ENCODE measurements at regions not wholly inside any gene's neighbourhood (a gene's known extent, or its start where the extent isn't known, plus 50 kb on each side); places are given as distances from the start of the nearest gene placed in this dataset.

- CTCF ChIA-PET: no interaction called here
- Mint-ChIP-seq H3K27me3 (no peaks in the 10 kb centered on the region), H3K4me1 (no peaks in the 10 kb centered on the region), H3K9me3 (no peaks in the 10 kb centered on the region), H3K27ac (no peak overlapping the region), H3K36me3 (no peaks in the 10 kb centered on the region), H3K4me3 (no peak overlapping the region)
- H3K4me1 ChIP-seq (ENCODE audit: insufficient read depth, low read length): no peaks in the 10 kb centered on the region
- no peaks in the 10 kb centered on the region for H3K36me3 ChIP-seq (ENCODE audit: insufficient read depth, low read length)
- H3K4me3 ChIP-seq (ENCODE audit: low read length): no peak overlapping the region
- no peak overlapping the region for H3K27ac ChIP-seq (ENCODE audit: low read depth, low read length)
- H3K9me3 ChIP-seq (ENCODE audit: low read length): no peaks in the 10 kb centered on the region
- no peaks in the 10 kb centered on the region for H3K27me3 ChIP-seq (ENCODE audit: insufficient read depth, low read length, poor library complexity, severe bottlenecking)
- POLR2A ChIA-PET: no interaction called here
- DNase-seq: no peak
Measured at GRCh38 chr21:16002874-16003466, 273.2 kb downstream of the USP25 start.

DNA sequence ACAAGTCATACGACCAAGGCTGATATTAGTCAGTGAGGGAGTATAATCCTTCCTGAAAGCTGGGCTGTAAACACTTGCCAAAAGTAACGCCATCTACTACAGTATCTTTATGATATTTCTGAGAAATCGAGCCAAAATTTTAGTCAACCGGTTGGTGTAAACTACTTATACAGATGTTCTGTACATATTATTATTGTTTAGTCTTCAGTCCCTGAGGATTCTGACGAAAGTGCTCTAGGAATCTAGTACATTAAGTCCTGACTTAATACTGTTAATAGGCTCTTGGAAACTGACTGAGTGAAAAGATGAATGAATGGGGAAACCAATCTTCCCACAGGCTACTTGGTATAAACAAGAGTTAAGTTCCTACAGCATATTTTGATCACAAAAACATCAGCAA, 274.3 kb downstream of the USP25 start:
- H3K27ac ChIP-seq (ENCODE audit: low read depth, low read length): no peak overlapping the region
- no peak overlapping the region for H3K4me3 ChIP-seq (ENCODE audit: low read length)
- Mint-ChIP-seq H3K4me1 (no peaks in the 10 kb centered on the region), H3K9me3 (no peaks in the 10 kb centered on the region), H3K27me3 (no peaks in the 10 kb centered on the region), H3K36me3 (no peaks in the 10 kb centered on the region), H3K27ac (no peak overlapping the region), H3K4me3 (no peak overlapping the region)
- ChIA-PET CTCF (no interaction called here), POLR2A (no interaction called here)
- H3K27me3 ChIP-seq (ENCODE audit: insufficient read depth, low read length, poor library complexity, severe bottlenecking): no peaks in the 10 kb centered on the region
- no peak for DNase-seq
- no peaks in the 10 kb centered on the region for H3K36me3 ChIP-seq (ENCODE audit: insufficient read depth, low read length)
- H3K4me1 ChIP-seq (ENCODE audit: insufficient read depth, low read length): no peaks in the 10 kb centered on the region
- H3K9me3 ChIP-seq (ENCODE audit: low read length): no peaks in the 10 kb centered on the region

- Histone ChIP-seq H3K36me3 (ENCODE audit: insufficient read depth, low read length) (no peaks in the 10 kb centered on the region), H3K27ac (ENCODE audit: low read depth, low read length) (no peak overlapping the region), H3K9me3 (ENCODE audit: low read length) (no peaks in the 10 kb centered on the region), H3K27me3 (ENCODE audit: insufficient read depth, low read length, poor library complexity, severe bottlenecking) (no peaks in the 10 kb centered on the region), H3K4me3 (ENCODE audit: low read length) (no peak overlapping the region), H3K4me1 (ENCODE audit: insufficient read depth, low read length) (no peaks in the 10 kb centered on the region)
- no peaks in the 10 kb centered on the region for H3K36me3 Mint-ChIP-seq
- CTCF ChIA-PET: no interaction called here
- H3K4me3 Mint-ChIP-seq: no peak overlapping the region
- no peak overlapping the region for H3K27ac Mint-ChIP-seq
- no peak for DNase-seq
- H3K9me3 Mint-ChIP-seq: no peaks in the 10 kb centered on the region
- POLR2A ChIA-PET: no interaction called here
- no peaks in the 10 kb centered on the region for H3K4me1 Mint-ChIP-seq
- no peaks in the 10 kb centered on the region for H3K27me3 Mint-ChIP-seq
Measured at GRCh38 chr21:16004523-16004922, 274.7 kb downstream of the USP25 start.

DNA sequence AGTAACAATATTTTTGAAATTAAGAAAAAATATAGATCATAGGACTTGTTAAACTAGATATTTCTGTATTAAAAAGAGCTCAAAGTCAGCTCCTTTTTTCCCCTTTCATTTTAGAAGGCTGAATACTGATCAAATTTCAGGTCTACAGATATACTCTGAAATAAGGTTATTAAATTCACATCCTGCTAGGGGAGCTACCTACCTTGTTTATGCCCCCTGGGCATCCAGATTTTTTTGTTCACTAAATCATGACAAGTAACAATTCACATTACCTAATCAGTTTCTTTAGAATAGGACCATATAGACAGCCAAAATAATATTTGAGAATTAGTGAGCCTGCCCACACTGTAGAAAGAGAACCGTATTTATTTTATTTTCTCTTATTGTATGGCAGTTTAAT, 276.2 kb downstream of the USP25 start:
- H3K4me1 ChIP-seq (ENCODE audit: insufficient read depth, low read length): no peaks in the 10 kb centered on the region
- POLR2A ChIA-PET: no interaction called here
- H3K9me3 ChIP-seq (ENCODE audit: low read length): no peaks in the 10 kb centered on the region
- CTCF ChIA-PET: no interaction called here
- H3K36me3 ChIP-seq (ENCODE audit: insufficient read depth, low read length): no peaks in the 10 kb centered on the region
- no peak for DNase-seq
- no peaks in the 10 kb centered on the region for H3K27me3 Mint-ChIP-seq
- H3K4me1 Mint-ChIP-seq: no peaks in the 10 kb centered on the region
- peaks cover 0 to under 1% (median 0%) of the 10 kb centered on the region in 5 donors for H3K9me3 Mint-ChIP-seq
- H3K27ac ChIP-seq (ENCODE audit: low read depth, low read length): no peak overlapping the region
- H3K4me3 Mint-ChIP-seq: no peak overlapping the region
- no peaks in the 10 kb centered on the region for H3K36me3 Mint-ChIP-seq
- no peak overlapping the region for H3K27ac Mint-ChIP-seq
- no peaks in the 10 kb centered on the region for H3K27me3 ChIP-seq (ENCODE audit: insufficient read depth, low read length, poor library complexity, severe bottlenecking)
- H3K4me3 ChIP-seq (ENCODE audit: low read length): no peak overlapping the region

DNA sequence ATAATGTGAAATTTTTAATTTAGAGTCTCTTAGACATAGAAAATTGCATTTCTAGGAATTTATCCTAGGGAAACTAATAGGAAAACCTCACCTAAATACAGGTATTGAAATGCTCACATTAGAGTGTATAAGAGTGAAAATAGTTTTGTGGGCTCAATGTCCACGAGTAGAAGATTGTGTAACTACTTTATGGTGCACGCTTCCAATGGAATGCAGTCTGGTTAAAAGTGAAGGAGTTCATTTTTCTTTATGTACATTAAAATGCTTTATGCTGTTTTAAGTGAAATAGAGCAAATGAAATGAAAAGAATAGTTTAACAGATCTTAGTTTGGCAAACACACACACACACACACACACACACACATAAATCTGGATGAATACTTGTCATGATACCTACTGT, 278.2 kb downstream of the USP25 start:
- H3K4me1 Mint-ChIP-seq: no peaks in the 10 kb centered on the region
- CTCF ChIA-PET: no interaction called here
- POLR2A ChIA-PET: no interaction called here

GRCh38 chr21:16011719-16012118, 281.9 kb downstream of the USP25 start:
- Histone ChIP-seq H3K27me3 (ENCODE audit: insufficient read depth, low read length, poor library complexity, severe bottlenecking) (no peaks in the 10 kb centered on the region), H3K27ac (ENCODE audit: low read depth, low read length) (no peak overlapping the region), H3K9me3 (ENCODE audit: low read length) (no peaks in the 10 kb centered on the region), H3K36me3 (ENCODE audit: insufficient read depth, low read length) (no peaks in the 10 kb centered on the region), H3K4me1 (ENCODE audit: insufficient read depth, low read length) (no peaks in the 10 kb centered on the region), H3K4me3 (ENCODE audit: low read length) (no peak overlapping the region)
- Mint-ChIP-seq H3K36me3 (no peaks in the 10 kb centered on the region), H3K9me3 (peaks cover 0 to 3% (median 0%) of the 10 kb centered on the region in 5 donors), H3K27ac (no peak overlapping the region), H3K4me1 (no peaks in the 10 kb centered on the region), H3K4me3 (no peak overlapping the region), H3K27me3 (no peaks in the 10 kb centered on the region)
- no peak for DNase-seq
- ChIA-PET CTCF (no interaction called here), POLR2A (no interaction called here)

More for the DNA sequence above, 278.2 kb downstream of the USP25 start:
- no peaks in the 10 kb centered on the region for H3K27me3 ChIP-seq (ENCODE audit: insufficient read depth, low read length, poor library complexity, severe bottlenecking)
- H3K4me3 Mint-ChIP-seq: no peak overlapping the region
- H3K27me3 Mint-ChIP-seq: no peaks in the 10 kb centered on the region
- no peak overlapping the region for H3K27ac ChIP-seq (ENCODE audit: low read depth, low read length)
- no peaks in the 10 kb centered on the region for H3K36me3 ChIP-seq (ENCODE audit: insufficient read depth, low read length)
- no peaks in the 10 kb centered on the region for H3K4me1 ChIP-seq (ENCODE audit: insufficient read depth, low read length)
- H3K27ac Mint-ChIP-seq: no peak overlapping the region
- peaks cover 0 to 3% (median 0%) of the 10 kb centered on the region in 5 donors for H3K9me3 Mint-ChIP-seq
- no peaks in the 10 kb centered on the region for H3K36me3 Mint-ChIP-seq
- H3K9me3 ChIP-seq (ENCODE audit: low read length): no peaks in the 10 kb centered on the region
- H3K4me3 ChIP-seq (ENCODE audit: low read length): no peak overlapping the region
- DNase-seq: no peak

DNA sequence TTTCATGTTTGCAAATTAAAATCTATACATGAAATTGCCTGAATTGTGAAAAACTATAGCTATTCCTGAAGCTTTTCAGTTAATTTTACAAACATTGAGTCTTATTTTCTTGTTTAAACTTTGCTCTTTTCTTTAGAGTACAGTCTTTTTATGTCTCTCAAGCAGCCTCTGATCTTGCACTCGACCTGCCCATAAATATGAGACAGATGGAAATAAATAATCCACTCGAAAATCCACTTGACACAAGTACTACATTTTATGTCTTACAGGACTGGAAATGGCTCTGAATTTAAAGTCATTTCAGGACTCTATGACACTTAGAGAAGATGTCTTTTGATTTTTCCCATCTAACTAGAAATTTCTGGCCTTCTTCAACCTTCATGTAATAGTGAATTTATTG, 283.8 kb downstream of the USP25 start:
- POLR2A ChIA-PET: no interaction called here
- no peaks in the 10 kb centered on the region for H3K27me3 ChIP-seq (ENCODE audit: insufficient read depth, low read length, poor library complexity, severe bottlenecking)
- CTCF ChIA-PET: no interaction called here
- H3K36me3 ChIP-seq (ENCODE audit: insufficient read depth, low read length): no peaks in the 10 kb centered on the region
- Mint-ChIP-seq H3K4me3 (no peak overlapping the region), H3K36me3 (no peaks in the 10 kb centered on the region), H3K4me1 (no peaks in the 10 kb centered on the region), H3K27me3 (no peaks in the 10 kb centered on the region), H3K27ac (no peak overlapping the region), H3K9me3 (peaks cover 0 to 3% (median 0%) of the 10 kb centered on the region in 5 donors)
- H3K9me3 ChIP-seq (ENCODE audit: low read length): no peaks in the 10 kb centered on the region
- H3K4me1 ChIP-seq (ENCODE audit: insufficient read depth, low read length): no peaks in the 10 kb centered on the region
- H3K4me3 ChIP-seq (ENCODE audit: low read length): no peak overlapping the region
- no peak overlapping the region for H3K27ac ChIP-seq (ENCODE audit: low read depth, low read length)
- DNase-seq: no peak

DNA sequence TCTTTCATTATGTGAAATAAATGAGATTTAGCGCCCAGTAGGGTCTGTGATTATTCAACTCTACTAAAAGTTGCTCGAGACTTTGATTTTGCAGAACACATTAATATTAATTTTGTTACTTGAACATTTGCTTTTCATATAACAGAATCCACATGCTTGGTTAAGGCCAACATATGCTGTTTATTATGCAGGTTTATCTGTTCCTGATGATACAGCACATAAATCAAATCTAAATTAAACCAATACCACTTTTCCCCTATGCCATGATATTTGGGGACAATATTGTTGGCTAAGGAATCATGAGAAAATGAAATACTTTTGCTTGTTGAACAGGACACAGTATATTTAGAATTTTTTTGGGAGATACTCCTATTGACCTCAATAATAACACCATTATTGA, 291.1 kb downstream of the USP25 start:
- ChIA-PET CTCF (no interaction called here), POLR2A (no interaction called here)
- no peaks in the 10 kb centered on the region for H3K4me1 Mint-ChIP-seq
- H3K9me3 ChIP-seq (ENCODE audit: low read length): no peaks in the 10 kb centered on the region
- no peak for DNase-seq
- no peak overlapping the region for H3K4me3 ChIP-seq (ENCODE audit: low read length)
- H3K9me3 Mint-ChIP-seq: no peaks in the 10 kb centered on the region
- no peaks in the 10 kb centered on the region for H3K27me3 Mint-ChIP-seq
- H3K27me3 ChIP-seq (ENCODE audit: insufficient read depth, low read length, poor library complexity, severe bottlenecking): no peaks in the 10 kb centered on the region
- H3K4me1 ChIP-seq (ENCODE audit: insufficient read depth, low read length): no peaks in the 10 kb centered on the region
- no peaks in the 10 kb centered on the region for H3K36me3 ChIP-seq (ENCODE audit: insufficient read depth, low read length)
- H3K27ac ChIP-seq (ENCODE audit: low read depth, low read length): no peak overlapping the region
- H3K4me3 Mint-ChIP-seq: no peak overlapping the region
- no peak overlapping the region for H3K27ac Mint-ChIP-seq
- no peaks in the 10 kb centered on the region for H3K36me3 Mint-ChIP-seq

DNA sequence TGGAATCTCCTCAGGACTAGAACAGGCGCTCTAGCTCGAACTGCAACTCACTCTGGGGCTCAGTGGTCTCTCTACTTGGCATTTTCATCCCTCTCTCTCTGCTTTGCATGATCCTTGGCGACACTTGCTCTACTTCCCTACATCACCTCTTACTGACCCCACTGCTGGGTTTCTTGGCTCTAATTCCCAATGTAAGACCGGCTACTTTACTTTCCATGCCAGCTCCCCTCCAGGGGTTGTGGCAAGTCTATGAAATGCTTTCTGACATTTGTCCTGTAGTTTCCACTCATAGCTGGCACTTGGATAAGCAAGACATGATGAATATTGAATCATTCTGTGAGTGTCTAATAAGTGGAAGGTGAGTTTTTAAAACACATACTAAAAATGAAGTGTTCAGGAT, 292.3 kb downstream of the USP25 start:
- CTCF ChIA-PET: interaction anchor here (0.8 kb wide), 1 partner anchor 16 kb away, joined by 3 read pairs; no protein-coding TSS in a partner anchor
- no peaks in the 10 kb centered on the region for H3K4me1 Mint-ChIP-seq

More for the DNA sequence above, 292.3 kb downstream of the USP25 start:
- H3K4me3 Mint-ChIP-seq: no peak overlapping the region
- Histone ChIP-seq H3K9me3 (ENCODE audit: low read length) (no peaks in the 10 kb centered on the region), H3K4me1 (ENCODE audit: insufficient read depth, low read length) (no peaks in the 10 kb centered on the region), H3K36me3 (ENCODE audit: insufficient read depth, low read length) (no peaks in the 10 kb centered on the region), H3K27me3 (ENCODE audit: insufficient read depth, low read length, poor library complexity, severe bottlenecking) (no peaks in the 10 kb centered on the region), H3K27ac (ENCODE audit: low read depth, low read length) (no peak overlapping the region), H3K4me3 (ENCODE audit: low read length) (no peak overlapping the region)
- DNase-seq: no peak
- H3K9me3 Mint-ChIP-seq: no peaks in the 10 kb centered on the region
- no peaks in the 10 kb centered on the region for H3K36me3 Mint-ChIP-seq
- H3K27me3 Mint-ChIP-seq: peaks cover 0 to 5% of the 10 kb centered on the region in 2 donors
- POLR2A ChIA-PET: no interaction called here
- no peak overlapping the region for H3K27ac Mint-ChIP-seq

Measured in CD8-positive, alpha-beta memory T cell (primary cell).